Calu3 (cell line): ENCODE measurements at regions not wholly inside any gene's neighbourhood (a gene's known extent, or its start where the extent isn't known, plus 50 kb on each side); places are given as distances from the start of the nearest gene placed in this dataset.

Source experiments
- BruUV-seq: library from RNA; stranded (reverse); fragments of 400-500 nt; replicated peaks from 2 replicates; lab custom pipeline; 2021; lab: Mats Ljungman, UMichigan
- CTCF ChIA-PET: fragments of 300-600 bp; sonication (Branson Sonifier 250); formaldehyde crosslinking; loops from one replicate; lab custom pipeline; 2022; ENCODE audit warnings: antibody characterized with exemption; lab: Charles Lee
- DNase-seq: peaks from one replicate; pipeline ENCODE4 v3.0.0; 2022
- H3K27ac Mint-ChIP-seq: one replicate; pipeline ENCODE4 v1.8.0; 2022; ENCODE audit warnings: mixed read lengths; ENCODE audit not compliant: unreplicated experiment
- H3K27me3 Mint-ChIP-seq: one replicate; pipeline ENCODE4 v1.8.0; 2022; ENCODE audit warnings: mixed read lengths; ENCODE audit not compliant: unreplicated experiment
- H3K36me3 Mint-ChIP-seq: one replicate; pipeline ENCODE4 v1.8.0; 2022; ENCODE audit warnings: mild to moderate bottlenecking, moderate library complexity, mixed read lengths; ENCODE audit not compliant: insufficient read depth, unreplicated experiment
- H3K4me1 Mint-ChIP-seq: one replicate; pipeline ENCODE4 v1.8.0; 2022; ENCODE audit warnings: mild to moderate bottlenecking, low read depth, mixed read lengths; ENCODE audit not compliant: unreplicated experiment
- H3K4me3 Mint-ChIP-seq: one replicate; pipeline ENCODE4 v1.8.0; 2022; ENCODE audit warnings: mild to moderate bottlenecking, low read depth, moderate library complexity, mixed read lengths; ENCODE audit not compliant: unreplicated experiment
- H3K9me3 Mint-ChIP-seq: one replicate; pipeline ENCODE4 v1.8.0; 2022; ENCODE audit warnings: low read depth, mixed read lengths; ENCODE audit not compliant: unreplicated experiment
- CTCF ChIP-seq: fragments of 200-600 bp; IDR thresholded peaks from one replicate; pipeline ENCODE4 v1.8.0; 2022; ENCODE audit warnings: antibody characterized with exemption; ENCODE audit not compliant: unreplicated experiment
- intact Hi-C: fragments of 100-400 bp; cut with micrococcal nuclease; formaldehyde crosslinking; loops from one replicate; pipeline ENCODE4 v1.10.0; 2022; ENCODE audit not compliant: unreplicated experiment

GRCh38 chr12:47591361-47591791, 114.5 kb downstream of the RPAP3 start:
- H3K27me3 Mint-ChIP-seq, result no peaks in the 10 kb centered on the region
- H3K9me3 Mint-ChIP-seq, result peaks cover 2% of the 10 kb centered on the region
- H3K36me3 Mint-ChIP-seq, result no peaks in the 10 kb centered on the region
- no peak for TF ChIP-seq CTCF
- no TSS peak for BruUV-seq
- no peaks in the 10 kb centered on the region for H3K4me1 Mint-ChIP-seq
- no peak overlapping the region for H3K4me3 Mint-ChIP-seq
- no peak overlapping the region for H3K27ac Mint-ChIP-seq
- intact Hi-C loops, result no loop called here
- CTCF ChIA-PET, result no interaction called here
- DNase-seq, result no peak

GRCh38 chr12:47590771-47591360, 115.0 kb downstream of the RPAP3 start:
- CTCF ChIA-PET, result no interaction called here
- Mint-ChIP-seq H3K27ac (no peak overlapping the region), H3K27me3 (no peaks in the 10 kb centered on the region), H3K4me3 (no peak overlapping the region), H3K36me3 (no peaks in the 10 kb centered on the region), H3K9me3 (no peaks in the 10 kb centered on the region), H3K4me1 (no peaks in the 10 kb centered on the region)
- no peak for TF ChIP-seq CTCF
- no TSS peak for BruUV-seq
- intact Hi-C loops, result no loop called here
- DNase-seq, result no peak

GRCh38 chr12:47586952-47587669, 118.7 kb downstream of the RPAP3 start:
- intact Hi-C loops, result no loop called here

GRCh38 chr12:47585507-47585906, 120.3 kb downstream of the RPAP3 start:
- CTCF ChIA-PET, result no interaction called here
- Mint-ChIP-seq H3K4me3 (no peak overlapping the region), H3K9me3 (no peaks in the 10 kb centered on the region), H3K36me3 (no peaks in the 10 kb centered on the region), H3K4me1 (no peaks in the 10 kb centered on the region), H3K27me3 (no peaks in the 10 kb centered on the region), H3K27ac (no peak overlapping the region)
- BruUV-seq, result no TSS peak
- intact Hi-C loops, result no loop called here
- TF ChIP-seq CTCF, result no peak
- no peak for DNase-seq

More at GRCh38 chr12:47586952-47587669, 118.7 kb downstream of the RPAP3 start:
- H3K36me3 Mint-ChIP-seq, result no peaks in the 10 kb centered on the region
- no peak for DNase-seq
- H3K27me3 Mint-ChIP-seq, result no peaks in the 10 kb centered on the region
- CTCF ChIA-PET, result interaction anchor here (0.7 kb wide), 1 partner anchor 686 kb away, joined by 4 read pairs; no protein-coding TSS in a partner anchor
- H3K4me3 Mint-ChIP-seq, result no peak overlapping the region
- BruUV-seq, result no TSS peak
- H3K27ac Mint-ChIP-seq, result no peak overlapping the region
- no peaks in the 10 kb centered on the region for H3K4me1 Mint-ChIP-seq
- TF ChIP-seq CTCF, result no peak
- H3K9me3 Mint-ChIP-seq, result no peaks in the 10 kb centered on the region
